ENCODE measurements at regions not wholly inside any gene's neighbourhood (a gene's known extent, or its start where the extent isn't known, plus 50 kb on each side); places are given as distances from the start of the nearest gene placed in this dataset.

DNA sequence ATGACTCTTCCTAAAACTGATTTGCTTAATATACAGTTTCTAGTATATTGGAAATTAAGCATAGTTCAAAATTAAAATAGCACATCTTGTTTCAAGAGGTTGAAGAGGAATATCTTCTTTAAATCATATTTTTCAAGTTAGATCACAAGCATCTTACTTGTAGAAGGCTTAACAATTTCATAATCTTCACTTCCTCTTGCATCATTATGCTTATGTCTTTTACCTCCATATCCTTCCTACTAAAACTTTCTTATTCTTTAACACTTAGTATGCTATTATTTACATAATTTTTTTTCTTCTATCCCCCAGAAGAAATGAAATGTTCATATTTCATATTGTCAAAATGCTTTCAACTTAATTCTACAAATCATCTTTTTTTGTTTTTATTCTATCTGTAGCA lies 1354.9 kb upstream of the TMEFF2 start:
- no peak for TF ChIP-seq POLR2A (IDR thresholded peaks at IDR 0.05; ENCODE audit: low read depth, low read length)
- TF ChIP-seq TAF1 (IDR thresholded peaks at IDR 0.05; ENCODE audit: borderline replicate concordance, low read depth, low read length): no peak
- TF ChIP-seq POLR2AphosphoS5 (IDR thresholded peaks at IDR 0.05; ENCODE audit: low read depth, low read length): no peak

All from GM12892 (cell line).